ENCODE measurements at regions not wholly inside any gene's neighbourhood (a gene's known extent, or its start where the extent isn't known, plus 50 kb on each side); places are given as distances from the start of the nearest gene placed in this dataset.

GRCh38 chr3:167031364-167032049 lies 348.6 kb downstream of the ZBBX start:
- TF ChIP-seq CTCF (conservative IDR thresholded peaks at IDR 0.05; ENCODE audit: low read depth, low read length) (no peak), EZH2 (IDR thresholded peaks at IDR 0.05; ENCODE audit: borderline replicate concordance, low read depth, low read length, poor library complexity, severe bottlenecking) (no peak)

All from A673 (cell line).